ENCODE measurements at regions not wholly inside any gene's neighbourhood (a gene's known extent, or its start where the extent isn't known, plus 50 kb on each side); places are given as distances from the start of the nearest gene placed in this dataset.
"Not testable (repeated sequence)": the region's sequence is repeated elsewhere in the genome, so short reads cannot be mapped to it uniquely, and the experiment has no call there.

GRCh38 chrX:25442499-25442898 lies 426.7 kb upstream of the ARX start:
- no peak overlapping the region for H2AFZ ChIP-seq (ENCODE audit: low read length)
- H3K4me1 ChIP-seq (ENCODE audit: insufficient read depth, low read length), result no peaks in the 10 kb centered on the region
- H3K4me3 ChIP-seq (ENCODE audit: insufficient read depth, low read length), result no peak overlapping the region
- TF ChIP-seq CTCF (IDR thresholded peaks at IDR 0.05; ENCODE audit: extremely low read depth, low read depth, low read length), result no peak
- H3K9me3 ChIP-seq (ENCODE audit: low read depth, low read length), result peaks cover 2% of the 10 kb centered on the region
- no peak overlapping the region for H3K4me2 ChIP-seq (ENCODE audit: insufficient read depth, low read length)
- no peaks in the 10 kb centered on the region for H3K27me3 ChIP-seq (ENCODE audit: insufficient read depth, low read length)
- H3K79me2 ChIP-seq (ENCODE audit: insufficient read depth, low read length), result no peaks in the 10 kb centered on the region
- DNase-seq (ENCODE audit: insufficient read length, low spot score, missing footprints), result no peak
- no peaks in the 10 kb centered on the region for H4K20me1 ChIP-seq (ENCODE audit: insufficient read depth, low read length)
- no peak overlapping the region for H3K27ac ChIP-seq (ENCODE audit: low read depth, low read length)
- H3K36me3 ChIP-seq (ENCODE audit: insufficient read depth, low read length), result no peaks in the 10 kb centered on the region

DNA sequence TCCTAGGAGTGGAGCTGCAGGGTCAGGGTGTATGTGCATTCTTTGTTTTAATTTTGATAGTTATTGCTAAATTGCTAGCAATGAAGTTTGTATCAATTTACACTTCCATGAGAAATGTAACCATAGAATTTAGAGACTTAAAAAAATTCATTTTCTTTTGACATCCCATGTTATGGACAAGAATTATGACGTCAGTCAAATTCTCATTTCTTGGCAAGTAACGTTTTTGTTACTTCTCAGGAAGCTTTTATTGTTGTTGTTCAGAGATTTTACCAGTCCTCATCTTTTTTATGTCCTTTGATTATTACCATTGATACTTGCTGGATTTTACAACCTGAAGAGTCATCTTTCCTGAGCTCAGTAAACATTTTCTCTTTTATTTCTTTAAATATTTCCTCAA lies 417.5 kb upstream of the ARX start:
- Histone ChIP-seq H2AFZ (ENCODE audit: low read length) (no peak overlapping the region), H3K9me3 (ENCODE audit: low read depth, low read length) (no peaks in the 10 kb centered on the region), H3K27me3 (ENCODE audit: insufficient read depth, low read length) (no peaks in the 10 kb centered on the region), H3K4me1 (ENCODE audit: insufficient read depth, low read length) (no peaks in the 10 kb centered on the region), H3K4me3 (ENCODE audit: insufficient read depth, low read length) (no peak overlapping the region), H3K36me3 (ENCODE audit: insufficient read depth, low read length) (no peaks in the 10 kb centered on the region), H3K79me2 (ENCODE audit: insufficient read depth, low read length) (no peaks in the 10 kb centered on the region), H4K20me1 (ENCODE audit: insufficient read depth, low read length) (no peaks in the 10 kb centered on the region), H3K4me2 (ENCODE audit: insufficient read depth, low read length) (no peak overlapping the region), H3K27ac (ENCODE audit: low read depth, low read length) (no peak overlapping the region)
- no peak for TF ChIP-seq CTCF (IDR thresholded peaks at IDR 0.05; ENCODE audit: extremely low read depth, low read depth, low read length)
- DNase-seq (ENCODE audit: insufficient read length, low spot score, missing footprints), result no peak

DNA sequence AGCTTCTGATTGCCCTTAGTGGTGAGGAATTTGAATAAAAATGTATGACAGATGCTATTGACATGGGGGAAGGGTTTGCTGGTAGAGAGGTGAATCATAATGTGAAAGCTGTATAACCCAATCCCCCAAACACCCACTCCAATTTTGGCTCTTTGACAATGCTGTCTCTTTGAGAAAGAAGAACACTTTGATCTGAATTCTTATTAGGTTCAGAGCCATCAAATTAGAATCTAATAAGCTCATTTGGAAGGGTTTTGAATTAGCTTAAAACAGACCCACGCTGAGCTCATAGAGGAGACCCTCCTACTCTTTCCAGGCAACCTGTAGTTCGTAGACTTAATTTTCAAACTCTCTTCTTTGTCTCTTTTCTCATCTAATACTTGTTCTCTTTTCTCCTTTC lies 416.6 kb upstream of the ARX start:
- H3K36me3 ChIP-seq (ENCODE audit: insufficient read depth, low read length), result no peaks in the 10 kb centered on the region
- no peak overlapping the region for H2AFZ ChIP-seq (ENCODE audit: low read length)
- no peaks in the 10 kb centered on the region for H3K27me3 ChIP-seq (ENCODE audit: insufficient read depth, low read length)
- no peak for DNase-seq (ENCODE audit: insufficient read length, low spot score, missing footprints)
- no peak for TF ChIP-seq CTCF (IDR thresholded peaks at IDR 0.05; ENCODE audit: extremely low read depth, low read depth, low read length)
- no peaks in the 10 kb centered on the region for H3K4me1 ChIP-seq (ENCODE audit: insufficient read depth, low read length)
- no peak overlapping the region for H3K4me3 ChIP-seq (ENCODE audit: insufficient read depth, low read length)
- no peak overlapping the region for H3K27ac ChIP-seq (ENCODE audit: low read depth, low read length)
- no peaks in the 10 kb centered on the region for H4K20me1 ChIP-seq (ENCODE audit: insufficient read depth, low read length)
- no peaks in the 10 kb centered on the region for H3K9me3 ChIP-seq (ENCODE audit: low read depth, low read length)
- H3K79me2 ChIP-seq (ENCODE audit: insufficient read depth, low read length), result no peaks in the 10 kb centered on the region
- no peak overlapping the region for H3K4me2 ChIP-seq (ENCODE audit: insufficient read depth, low read length)

DNA sequence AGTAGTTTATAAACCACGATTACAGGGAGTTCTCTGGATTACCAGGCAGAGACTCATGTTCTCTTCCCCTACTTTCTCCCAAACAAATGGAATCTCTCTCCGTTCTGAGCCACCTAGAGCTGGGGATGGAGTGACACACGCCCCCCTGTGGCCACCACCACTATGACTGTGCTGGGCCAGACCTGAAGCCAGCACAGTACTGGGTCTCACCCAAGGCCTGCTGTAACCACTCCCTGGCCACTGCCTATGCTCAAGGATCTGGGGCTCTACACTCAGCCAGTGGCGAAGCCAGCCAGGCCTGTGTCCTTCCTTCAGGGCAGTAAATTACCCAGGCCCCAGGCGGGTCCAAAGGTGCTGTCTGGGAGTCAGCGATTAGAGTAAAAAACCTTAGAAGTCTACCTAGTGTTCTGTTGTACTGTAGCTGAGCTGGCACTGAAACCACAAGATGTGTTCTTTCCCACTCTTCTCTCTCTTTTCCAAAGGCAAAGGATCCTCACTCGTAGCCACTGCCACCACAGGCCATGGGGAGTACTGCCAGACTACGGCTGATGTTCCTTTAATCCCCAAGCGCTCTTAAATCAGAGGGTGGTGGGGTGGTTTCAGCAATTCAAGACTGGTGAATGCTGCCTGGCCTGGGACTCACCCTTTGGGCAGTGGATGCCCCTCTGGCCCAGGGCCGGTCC lies 412.2 kb upstream of the ARX start:
- DNase-seq (ENCODE audit: insufficient read length, low spot score, missing footprints), result no peak
- Histone ChIP-seq H3K79me2 (ENCODE audit: insufficient read depth, low read length) (no peaks in the 10 kb centered on the region), H2AFZ (ENCODE audit: low read length) (no peak overlapping the region), H3K9me3 (ENCODE audit: low read depth, low read length) (no peaks in the 10 kb centered on the region), H3K27me3 (ENCODE audit: insufficient read depth, low read length) (no peaks in the 10 kb centered on the region), H4K20me1 (ENCODE audit: insufficient read depth, low read length) (no peaks in the 10 kb centered on the region), H3K36me3 (ENCODE audit: insufficient read depth, low read length) (no peaks in the 10 kb centered on the region), H3K27ac (ENCODE audit: low read depth, low read length) (no peak overlapping the region), H3K4me1 (ENCODE audit: insufficient read depth, low read length) (no peaks in the 10 kb centered on the region), H3K4me3 (ENCODE audit: insufficient read depth, low read length) (no peak overlapping the region), H3K4me2 (ENCODE audit: insufficient read depth, low read length) (no peak overlapping the region)
- no peak for TF ChIP-seq CTCF (IDR thresholded peaks at IDR 0.05; ENCODE audit: extremely low read depth, low read depth, low read length)

DNA sequence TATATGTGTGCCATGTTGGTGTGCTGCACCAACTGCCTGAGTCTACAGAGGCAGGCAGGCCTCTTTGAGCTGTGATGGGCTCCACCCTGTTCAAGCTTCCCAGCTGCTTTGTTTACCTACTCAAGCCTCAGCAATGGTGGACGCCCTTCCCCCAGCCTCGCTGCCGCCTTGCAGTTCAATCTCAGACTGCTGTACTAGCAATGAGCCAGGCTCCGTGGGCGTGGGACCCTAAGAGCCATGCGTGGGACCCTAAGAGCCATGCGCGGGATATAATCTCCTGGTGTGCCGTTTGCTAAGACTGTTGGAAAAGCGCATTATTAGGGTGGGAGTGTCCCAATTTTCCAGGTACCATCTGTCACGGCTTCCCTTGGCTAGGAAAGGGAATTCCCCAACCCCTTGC lies 388.4 kb upstream of the ARX start:
- not testable (repeated sequence) for H3K79me2 ChIP-seq (ENCODE audit: insufficient read depth, low read length); H3K36me3 ChIP-seq (ENCODE audit: insufficient read depth, low read length)

More for the DNA sequence above, 388.4 kb upstream of the ARX start:
- H3K4me1 ChIP-seq (ENCODE audit: insufficient read depth, low read length); H3K4me2 ChIP-seq (ENCODE audit: insufficient read depth, low read length); H2AFZ ChIP-seq (ENCODE audit: low read length); H3K9me3 ChIP-seq (ENCODE audit: low read depth, low read length); H3K4me3 ChIP-seq (ENCODE audit: insufficient read depth, low read length); DNase-seq (ENCODE audit: insufficient read length, low spot score, missing footprints); H4K20me1 ChIP-seq (ENCODE audit: insufficient read depth, low read length); H3K27ac ChIP-seq (ENCODE audit: low read depth, low read length); H3K27me3 ChIP-seq (ENCODE audit: insufficient read depth, low read length): not testable (repeated sequence)

Data from osteoblast (primary cell).